H9 (cell line): ENCODE measurements at regions not wholly inside any gene's neighbourhood (a gene's known extent, or its start where the extent isn't known, plus 50 kb on each side); places are given as distances from the start of the nearest gene placed in this dataset.

ENCODE experiments used
- DNase-seq: peaks from one replicate; pipeline ENCODE4 v3.0.0-alpha.2; 2017
- H2AFZ ChIP-seq: one replicate; pipeline ENCODE4 v1.6.1; 2013; ENCODE audit warnings: mild to moderate bottlenecking, low read length, control low read depth, moderate library complexity
- H2AK5ac ChIP-seq: 2 replicates; pipeline ENCODE4 v1.6.1; 2013; ENCODE audit warnings: low read length, control low read depth, mixed read lengths; ENCODE audit not compliant: insufficient read length
- H2BK120ac ChIP-seq: one replicate; pipeline ENCODE4 v1.6.1; 2013; ENCODE audit warnings: low read depth, mild to moderate bottlenecking, low read length, control low read depth, inconsistent platforms; ENCODE audit not compliant: poor library complexity, severe bottlenecking
- H2BK12ac ChIP-seq: 2 replicates; pipeline ENCODE4 v1.6.1; 2013; ENCODE audit warnings: low read length, control low read depth, mixed read lengths, low read depth; ENCODE audit not compliant: insufficient read length
- H2BK15ac ChIP-seq: 2 replicates; pipeline ENCODE4 v1.6.1; 2013; ENCODE audit warnings: low read depth, low read length, control low read depth
- H2BK20ac ChIP-seq: one replicate; pipeline ENCODE4 v1.6.1; 2013; ENCODE audit warnings: low read depth, mild to moderate bottlenecking, low read length, control low read depth, inconsistent platforms; ENCODE audit not compliant: poor library complexity, severe bottlenecking
- H2BK5ac ChIP-seq: 2 replicates; pipeline ENCODE4 v1.6.1; 2013; ENCODE audit warnings: low read length, control low read depth, mixed read lengths; ENCODE audit not compliant: insufficient read length
- H3K14ac ChIP-seq: 2 replicates; pipeline ENCODE4 v1.6.1; 2013; ENCODE audit warnings: low read length, control low read depth; ENCODE audit not compliant: insufficient read depth
- H3K18ac ChIP-seq: 2 replicates; pipeline ENCODE4 v1.6.1; 2013; ENCODE audit warnings: low read depth, mild to moderate bottlenecking, mixed read lengths, low read length, control low read depth; ENCODE audit not compliant: insufficient read length
- H3K23ac ChIP-seq: 2 replicates; pipeline ENCODE4 v1.6.1; 2013; ENCODE audit warnings: low read length, control low read depth, mixed read lengths, low read depth; ENCODE audit not compliant: insufficient read length
- H3K23me2 ChIP-seq: 2 replicates; pipeline ENCODE4 v1.6.1; 2013; ENCODE audit warnings: low read depth, mild to moderate bottlenecking, mixed read lengths, low read length, control low read depth; ENCODE audit not compliant: insufficient read length, poor library complexity, severe bottlenecking
- H3K27ac ChIP-seq: 2 replicates; pipeline ENCODE4 v1.5.1; 2013; ENCODE audit warnings: low read length, control low read depth, mixed read lengths, low read depth; ENCODE audit not compliant: insufficient read length
- H3K27me3 ChIP-seq: 2 replicates; pipeline ENCODE4 v1.6.1; 2013; ENCODE audit warnings: low read length, control low read depth, inconsistent platforms; ENCODE audit not compliant: insufficient read depth
- H3K4ac ChIP-seq: 2 replicates; pipeline ENCODE4 v1.6.1; 2013; ENCODE audit warnings: low read depth, mild to moderate bottlenecking, control low read depth, inconsistent platforms, low read length, moderate library complexity
- H3K4me1 ChIP-seq: 2 replicates; pipeline ENCODE4 v1.6.1; 2013; ENCODE audit warnings: low read length, control low read depth, inconsistent platforms; ENCODE audit not compliant: insufficient read depth
- H3K4me2 ChIP-seq: 2 replicates; pipeline ENCODE4 v1.6.1; 2013; ENCODE audit warnings: low read length, control low read depth, mixed read lengths; ENCODE audit not compliant: insufficient read length, insufficient read depth
- H3K56ac ChIP-seq: 2 replicates; pipeline ENCODE4 v1.6.1; 2013; ENCODE audit warnings: low read depth, mild to moderate bottlenecking, mixed read lengths, low read length, control low read depth; ENCODE audit not compliant: insufficient read length
- H3K79me1 ChIP-seq: 2 replicates; pipeline ENCODE4 v1.6.1; 2013; ENCODE audit warnings: low read depth, mild to moderate bottlenecking, moderate library complexity, low read length, control low read depth, inconsistent platforms; ENCODE audit not compliant: insufficient read depth, poor library complexity, severe bottlenecking
- H3K79me2 ChIP-seq: 2 replicates; pipeline ENCODE4 v1.6.1; 2013; ENCODE audit warnings: low read length, control low read depth, inconsistent platforms; ENCODE audit not compliant: insufficient read depth
- H3K9ac ChIP-seq: 2 replicates; pipeline ENCODE4 v1.6.1; 2013; ENCODE audit warnings: low read length, control low read depth, mixed read lengths; ENCODE audit not compliant: insufficient read length; ENCODE audit errors: extremely low read depth
- H3K9me3 ChIP-seq: one replicate; pipeline ENCODE4 v1.6.1; 2013; ENCODE audit warnings: low read depth, low read length, inconsistent platforms; ENCODE audit not compliant: control insufficient read depth
- H3T11ph ChIP-seq: one replicate; pipeline ENCODE4 v1.6.1; 2013; ENCODE audit warnings: mild to moderate bottlenecking, low read length, control low read depth, inconsistent platforms
- H4K20me1 ChIP-seq: one replicate; pipeline ENCODE4 v1.6.1; 2013; ENCODE audit not compliant: control insufficient read depth, insufficient read length, insufficient read depth
- H4K5ac ChIP-seq: 2 replicates; pipeline ENCODE4 v1.6.1; 2013; ENCODE audit warnings: low read depth, mild to moderate bottlenecking, mixed read lengths, low read length, control low read depth; ENCODE audit not compliant: insufficient read length
- H4K8ac ChIP-seq: replicated peaks from 2 replicates; pipeline ENCODE4 v1.6.1; 2013; ENCODE audit warnings: low read length, control low read depth, mixed read lengths, low read depth; ENCODE audit not compliant: insufficient read length
- H4K91ac ChIP-seq: 2 replicates; pipeline ENCODE4 v1.6.1; 2013; ENCODE audit warnings: low read depth, mild to moderate bottlenecking, moderate library complexity, mixed read lengths, low read length, control low read depth; ENCODE audit not compliant: insufficient read length
- H3K27ac Mint-ChIP-seq, 3 experiments: 2 replicates in 2 of 3; 3 replicates in 1 of 3; pipeline ENCODE4 v1.8.0; 2020 to 2021; ENCODE audit warnings: mixed read lengths in 3 of 3, mild to moderate bottlenecking in 1 of 3, moderate library complexity in 1 of 3
- H3K27me3 Mint-ChIP-seq: 2 replicates; pipeline ENCODE4 v1.8.0; 2021; ENCODE audit warnings: low read depth, mild to moderate bottlenecking, moderate library complexity, mixed read lengths
- H3K36me3 Mint-ChIP-seq, 3 experiments: 2 replicates in 2 of 3; 3 replicates in 1 of 3; pipeline ENCODE4 v1.8.0; 2020 to 2021; ENCODE audit warnings: low read depth in 3 of 3, mixed read lengths in 3 of 3; ENCODE audit not compliant: insufficient read depth in 1 of 3
- H3K4me1 Mint-ChIP-seq, 2 experiments: 2 replicates each; pipeline ENCODE4 v1.8.0; 2020; ENCODE audit warnings: mixed read lengths in 2 of 2
- H3K4me3 Mint-ChIP-seq, 2 experiments: 2 replicates in 1 of 2; 3 replicates in 1 of 2; pipeline ENCODE4 v1.8.0; 2020 to 2021; ENCODE audit warnings: mild to moderate bottlenecking in 2 of 2, mixed read lengths in 2 of 2, moderate library complexity in 1 of 2
- H3K9me3 Mint-ChIP-seq, 2 experiments: 2 replicates in 1 of 2; 3 replicates in 1 of 2; pipeline ENCODE4 v1.8.0; 2020; ENCODE audit warnings: mild to moderate bottlenecking in 2 of 2, mixed read lengths in 2 of 2, moderate library complexity in 1 of 2
- CTCF ChIP-seq: fragments of 200-600 bp; sonication (generic); conservative IDR thresholded peaks from 3 replicates; pipeline ENCODE4 v1.8.0; 2021; ENCODE audit warnings: antibody characterized with exemption, mild to moderate bottlenecking
- WGBS: extraction: QIAGEN DNeasy Blood & Tissue Kit; methylation state at CpG from one replicate; pipeline ENCODE4 v1.1.7; 2013; ENCODE audit warnings: missing lambda C conversion rate, low lambda C conversion rate, mixed read lengths; ENCODE audit not compliant: insufficient read length; ENCODE audit errors: extremely low coverage; 5-methylcytosine and 5-hydroxymethylcytosine counted together

- H3K27me3 Mint-ChIP-seq: no peaks in the 10 kb centered on the region
- Histone ChIP-seq H4K8ac (no peak overlapping the region), H3K79me2 (no peaks in the 10 kb centered on the region), H3K4ac (no peak overlapping the region), H2BK5ac (no peak overlapping the region), H3K9me3 (no peaks in the 10 kb centered on the region), H3K27ac (no peak overlapping the region), H2AFZ (no peak overlapping the region), H4K91ac (no peak overlapping the region), H2BK12ac (no peak overlapping the region), H2BK120ac (no peak overlapping the region), H2AK5ac (no peak overlapping the region), H3T11ph (no peak overlapping the region), H3K79me1 (no peaks in the 10 kb centered on the region), H3K23me2 (no peaks in the 10 kb centered on the region), H4K5ac (no peak overlapping the region), H3K56ac (no peak overlapping the region), H3K27me3 (no peaks in the 10 kb centered on the region), H2BK15ac (no peak overlapping the region), H4K20me1 (no peaks in the 10 kb centered on the region), H3K14ac (no peak overlapping the region), H3K18ac (no peak overlapping the region), H3K9ac (no peak overlapping the region), H3K4me1 (no peaks in the 10 kb centered on the region), H3K4me2 (no peak overlapping the region), H3K23ac (no peak overlapping the region), H2BK20ac (no peak overlapping the region)
- no peaks in the 10 kb centered on the region for H3K4me1 Mint-ChIP-seq
- no peaks in the 10 kb centered on the region; a peak in 1 of 7 replicates for H3K36me3 Mint-ChIP-seq
- DNase-seq: no peak
- H3K9me3 Mint-ChIP-seq: peaks cover 0 to 3% of the 10 kb centered on the region in 2 experiments; a peak in 2 of 5 replicates
- H3K27ac Mint-ChIP-seq: no peak overlapping the region
- no CpG with 5 or more reads among the region's 5 CpGs for WGBS
- H3K4me3 Mint-ChIP-seq: no peak overlapping the region
- TF ChIP-seq CTCF: no peak
Measured at GRCh38 chr2:51401546-51401945, 369.6 kb upstream of the NRXN1 start.
